ENCODE measurements at regions not wholly inside any gene's neighbourhood (a gene's known extent, or its start where the extent isn't known, plus 50 kb on each side); places are given as distances from the start of the nearest gene placed in this dataset.

DNA sequence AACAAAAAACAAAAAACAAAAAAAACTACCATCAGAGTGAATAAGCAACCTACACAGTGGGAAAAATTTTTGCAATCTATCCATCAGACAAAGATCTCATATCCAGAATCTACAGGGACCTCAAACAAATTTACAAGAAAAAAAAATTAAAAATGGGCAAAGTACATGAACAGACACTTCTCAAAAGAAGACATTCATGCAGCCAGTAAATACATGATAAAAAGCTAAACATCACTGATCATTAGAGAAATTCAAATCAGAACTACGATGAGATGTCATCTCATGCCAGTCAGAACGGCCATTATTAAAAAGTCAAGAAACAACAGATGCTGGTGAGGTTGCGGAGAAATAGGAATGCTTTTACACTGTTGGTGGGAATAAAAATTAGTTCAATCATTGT lies 466.5 kb upstream of the ATXN7L3B start:
- no peak for TF ChIP-seq SUZ12 (IDR thresholded peaks at IDR 0.05; ENCODE audit: extremely low read depth, insufficient read depth, insufficient read length)
- TF ChIP-seq YY1 (IDR thresholded peaks at IDR 0.05; ENCODE audit: insufficient read depth, insufficient read length), result no peak
- no peak for TF ChIP-seq ZNF274 (IDR thresholded peaks at IDR 0.05; ENCODE audit: low read depth, low read length)
